ENCODE measurements at regions not wholly inside any gene's neighbourhood (a gene's known extent, or its start where the extent isn't known, plus 50 kb on each side); places are given as distances from the start of the nearest gene placed in this dataset.

- TF ChIP-seq CTCF (IDR thresholded peaks at IDR 0.05): no peak
- H3K4me3 ChIP-seq: no peak overlapping the region
- H3K36me3 ChIP-seq: no peaks in the 10 kb centered on the region
- H3K9me3 ChIP-seq: no peaks in the 10 kb centered on the region
- H3K4me1 ChIP-seq (ENCODE audit: control insufficient read depth in 1 of 2, low read depth in 2 of 2): no peaks in the 10 kb centered on the region
- ATAC-seq (ENCODE audit: insufficient number of reproducible peaks, low FRiP score, low read depth): no peak
- no peaks in the 10 kb centered on the region for H3K27me3 ChIP-seq (replicated peaks; ENCODE audit: insufficient read depth)
- H3K27ac ChIP-seq: no peak overlapping the region
- DNase-seq (ENCODE audit: low spot score): no peak
These were observed 932.4 kb downstream of the TAF11L14 start for GRCh38 chr5:18566671-18567070.

- ATAC-seq (ENCODE audit: insufficient number of reproducible peaks, low FRiP score, low read depth) (no peak), DNase-seq (ENCODE audit: low spot score) (no peak)
- no peaks in the 10 kb centered on the region for H3K9me3 ChIP-seq
- H3K27ac ChIP-seq: no peak overlapping the region
- H3K36me3 ChIP-seq: no peaks in the 10 kb centered on the region
- H3K4me3 ChIP-seq: no peak overlapping the region
- H3K4me1 ChIP-seq (ENCODE audit: control insufficient read depth in 1 of 2, low read depth in 2 of 2): no peaks in the 10 kb centered on the region
- H3K27me3 ChIP-seq (replicated peaks; ENCODE audit: insufficient read depth): no peaks in the 10 kb centered on the region
- TF ChIP-seq CTCF (IDR thresholded peaks at IDR 0.05): no peak
These were observed 942.3 kb downstream of the TAF11L14 start for GRCh38 chr5:18576586-18576985.

- Histone ChIP-seq H3K4me1 (ENCODE audit: control insufficient read depth in 1 of 2, low read depth in 2 of 2) (no peaks in the 10 kb centered on the region), H3K27ac (no peak overlapping the region), H3K27me3 (replicated peaks; ENCODE audit: insufficient read depth) (no peaks in the 10 kb centered on the region), H3K9me3 (no peaks in the 10 kb centered on the region), H3K4me3 (no peak overlapping the region), H3K36me3 (no peaks in the 10 kb centered on the region)
- no peak for ATAC-seq (ENCODE audit: insufficient number of reproducible peaks, low FRiP score, low read depth)
- TF ChIP-seq CTCF (IDR thresholded peaks at IDR 0.05): no peak
- no peak for DNase-seq (ENCODE audit: low spot score)
These were observed 966.9 kb downstream of the TAF11L14 start for GRCh38 chr5:18601185-18601584.

GRCh38 chr5:18602402-18602801 is 968.1 kb downstream of the TAF11L14 start:
- no peak for DNase-seq (ENCODE audit: low spot score)
- no peak for TF ChIP-seq CTCF (IDR thresholded peaks at IDR 0.05)
- H3K27ac ChIP-seq: no peak overlapping the region

GRCh38 chr5:18605186-18605585 is 970.9 kb downstream of the TAF11L14 start:
- DNase-seq (ENCODE audit: low spot score) (no peak), ATAC-seq (ENCODE audit: insufficient number of reproducible peaks, low FRiP score, low read depth) (no peak)
- no peak overlapping the region for H3K4me3 ChIP-seq
- no peak overlapping the region for H3K27ac ChIP-seq
- no peaks in the 10 kb centered on the region for H3K4me1 ChIP-seq (ENCODE audit: control insufficient read depth in 1 of 2, low read depth in 2 of 2)
- H3K36me3 ChIP-seq: no peaks in the 10 kb centered on the region
- no peaks in the 10 kb centered on the region for H3K9me3 ChIP-seq
- no peak for TF ChIP-seq CTCF (IDR thresholded peaks at IDR 0.05)
- no peaks in the 10 kb centered on the region for H3K27me3 ChIP-seq (replicated peaks; ENCODE audit: insufficient read depth)

More at GRCh38 chr5:18602402-18602801, 968.1 kb downstream of the TAF11L14 start:
- ATAC-seq (ENCODE audit: insufficient number of reproducible peaks, low FRiP score, low read depth): no peak
- H3K36me3 ChIP-seq: no peaks in the 10 kb centered on the region
- no peaks in the 10 kb centered on the region for H3K4me1 ChIP-seq (ENCODE audit: control insufficient read depth in 1 of 2, low read depth in 2 of 2)
- H3K9me3 ChIP-seq: no peaks in the 10 kb centered on the region
- no peaks in the 10 kb centered on the region for H3K27me3 ChIP-seq (replicated peaks; ENCODE audit: insufficient read depth)
- no peak overlapping the region for H3K4me3 ChIP-seq
